ENCODE measurements at regions not wholly inside any gene's neighbourhood (a gene's known extent, or its start where the extent isn't known, plus 50 kb on each side); places are given as distances from the start of the nearest gene placed in this dataset.

DNA sequence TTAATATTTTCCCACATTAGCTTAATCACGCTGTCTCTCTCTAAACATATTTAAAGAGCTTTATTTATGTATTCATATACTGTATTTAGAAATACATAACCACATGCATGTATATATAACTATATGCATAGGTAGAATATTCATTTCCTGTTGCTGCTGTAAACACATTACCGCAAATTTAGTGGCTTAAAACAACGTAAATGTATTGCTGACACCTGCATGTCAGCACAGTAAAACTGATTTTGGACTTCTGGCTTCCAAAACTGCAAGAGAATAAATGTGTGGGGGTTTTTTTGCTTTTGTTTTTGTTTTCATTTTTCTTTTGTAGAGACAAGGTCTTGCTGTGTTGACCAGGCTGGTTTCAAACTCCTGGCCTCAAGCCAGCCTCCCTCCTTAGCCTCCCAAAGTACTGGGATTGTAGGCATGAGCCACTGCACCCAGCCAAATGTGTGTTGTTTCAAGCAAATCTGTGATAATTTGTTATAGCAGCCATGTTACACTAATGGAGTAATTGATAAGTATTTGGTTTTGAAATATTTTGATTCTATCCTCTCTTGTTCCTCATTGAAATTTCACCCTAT lies 61.9 kb upstream of the CMKLR1 start:
- no peak for TF ChIP-seq TAF1 (IDR thresholded peaks at IDR 0.05; ENCODE audit: borderline replicate concordance, low read depth, low read length)
- TF ChIP-seq CTCF (IDR thresholded peaks at IDR 0.05) = no peak
- TF ChIP-seq RAD21 (IDR thresholded peaks at IDR 0.05; ENCODE audit: low read length) = no peak
- TF ChIP-seq SIN3A (IDR thresholded peaks at IDR 0.05; ENCODE audit: borderline replicate concordance, low read depth, low read length) = no peak
- TF ChIP-seq RCOR1 (IDR thresholded peaks at IDR 0.05; ENCODE audit: low read length) = no peak
- no peak for TF ChIP-seq MAX (IDR thresholded peaks at IDR 0.05; ENCODE audit: low read depth)
- TF ChIP-seq ZBTB33 (IDR thresholded peaks at IDR 0.05; ENCODE audit: borderline replicate concordance, low read depth) = no peak
- no peak for TF ChIP-seq USF1 (IDR thresholded peaks at IDR 0.05; ENCODE audit: borderline replicate concordance, low read depth)
- no peak for TF ChIP-seq GATA2 (CRISPR knock-in tag; IDR thresholded peaks at IDR 0.05)
- TF ChIP-seq RFX5 (IDR thresholded peaks at IDR 0.05; ENCODE audit: low read length) = no peak
- no peak for TF ChIP-seq FOXJ3 (CRISPR knock-in tag; IDR thresholded peaks at IDR 0.05)

All from SK-N-SH (cell line).